Keratinocyte (primary cell): ENCODE measurements at regions not wholly inside any gene's neighbourhood (a gene's known extent, or its start where the extent isn't known, plus 50 kb on each side); places are given as distances from the start of the nearest gene placed in this dataset.

Experiments used
- DNase-seq: peaks from one replicate; pipeline ENCODE4 v3.0.0-alpha.2; 2011; ENCODE audit warnings: low read depth, missing footprints, low spot score
- FAIRE-seq: peaks from 2 replicates; lab custom pipeline; 2011; peaks lifted over from hg19 to GRCh38; lab: Jason Lieb, UNC
- H2AFZ ChIP-seq: 2 replicates; pipeline ENCODE4 v1.6.0; 2012; ENCODE audit warnings: low read length, control low read depth, inconsistent platforms; ENCODE audit not compliant: control insufficient read depth
- H3K27ac ChIP-seq: 2 replicates; pipeline ENCODE4 v1.5.1; 2011; ENCODE audit warnings: low read length; ENCODE audit not compliant: control insufficient read depth, insufficient read depth
- H3K27me3 ChIP-seq: 3 replicates; pipeline ENCODE4 v1.6.0; 2011; ENCODE audit warnings: low read length; ENCODE audit not compliant: control insufficient read depth, insufficient read depth; ENCODE audit errors: extremely low read depth
- H3K36me3 ChIP-seq, 2 experiments: 2 replicates in 1 of 2; 3 replicates in 1 of 2; pipeline ENCODE4 v1.5.1; 2011; ENCODE audit warnings: low read length in 2 of 2, mild to moderate bottlenecking in 1 of 2; ENCODE audit not compliant: control insufficient read depth in 2 of 2, insufficient read depth in 2 of 2; ENCODE audit errors: extremely low read depth in 1 of 2
- H3K4me1 ChIP-seq: 3 replicates; pipeline ENCODE4 v1.5.1; 2011; ENCODE audit warnings: low read length; ENCODE audit not compliant: control insufficient read depth, insufficient read depth; ENCODE audit errors: extremely low read depth
- H3K4me2 ChIP-seq: 3 replicates; pipeline ENCODE4 v1.6.0; 2011; ENCODE audit warnings: low read depth, low read length; ENCODE audit not compliant: control insufficient read depth, insufficient read depth; ENCODE audit errors: extremely low read depth
- H3K4me3 ChIP-seq, 3 experiments: fragments of 200-600 bp in 1 of 3; sonication (generic) in 1 of 3; 2 replicates in 2 of 3; 3 replicates in 1 of 3; pipeline ENCODE4 v1.5.1; 2011 to 2016; ENCODE audit warnings: low read length in 3 of 3, mild to moderate bottlenecking in 3 of 3, control low read depth in 2 of 3, inconsistent platforms in 1 of 3, low read depth in 1 of 3, mixed read lengths in 1 of 3, mixed run types in 1 of 3, moderate library complexity in 1 of 3; ENCODE audit not compliant: control insufficient read depth in 2 of 3, insufficient read depth in 2 of 3; ENCODE audit errors: extremely low read depth in 1 of 3
- H3K79me2 ChIP-seq: 2 replicates; pipeline ENCODE4 v1.6.0; 2012; ENCODE audit warnings: low read length; ENCODE audit not compliant: control insufficient read depth, insufficient read depth
- H3K9ac ChIP-seq: 3 replicates; pipeline ENCODE4 v1.6.0; 2011; ENCODE audit warnings: low read length; ENCODE audit not compliant: control insufficient read depth, insufficient read depth; ENCODE audit errors: extremely low read depth
- H3K9me1 ChIP-seq: 3 replicates; pipeline ENCODE4 v1.6.0; 2011; ENCODE audit warnings: low read length; ENCODE audit not compliant: control insufficient read depth, insufficient read depth; ENCODE audit errors: extremely low read depth
- H3K9me3 ChIP-seq: 2 replicates; pipeline ENCODE4 v1.5.1; 2012; ENCODE audit warnings: low read depth, low read length; ENCODE audit not compliant: control insufficient read depth
- H4K20me1 ChIP-seq: 3 replicates; pipeline ENCODE4 v1.6.0; 2011; ENCODE audit warnings: low read length; ENCODE audit not compliant: control insufficient read depth, insufficient read depth; ENCODE audit errors: extremely low read depth
- EZH2 ChIP-seq: IDR thresholded peaks from one replicate; pipeline ENCODE4 v1.6.1; 2012; ENCODE audit warnings: inconsistent platforms, mild to moderate bottlenecking, low read length, moderate library complexity
- dilution Hi-C: fragments of 300-500 bp; cut with MboI; formaldehyde crosslinking; loops from one replicate; pipeline ENCODE4 v1.7.0; 2020; ENCODE audit warnings: low sequenced_read_pairs; ENCODE audit not compliant: extremely low pct_ligation_motif_present
- TF ChIP-seq, protein P1 (sequence below), 3 experiments: IDR thresholded peaks in 1 of 3; conservative IDR thresholded peaks in 1 of 3; optimal IDR thresholded peaks in 1 of 3; 2 replicates in 2 of 3; 3 replicates in 1 of 3; pipeline versions ENCODE3 to v1.5.1; 2011; ENCODE audit warnings: low read length in 3 of 3, mild to moderate bottlenecking in 3 of 3, moderate library complexity in 2 of 3, control low read depth in 1 of 3, inconsistent platforms in 1 of 3; ENCODE audit not compliant: insufficient read depth in 2 of 3; ENCODE audit errors: extremely low read depth in 1 of 3

DNA sequence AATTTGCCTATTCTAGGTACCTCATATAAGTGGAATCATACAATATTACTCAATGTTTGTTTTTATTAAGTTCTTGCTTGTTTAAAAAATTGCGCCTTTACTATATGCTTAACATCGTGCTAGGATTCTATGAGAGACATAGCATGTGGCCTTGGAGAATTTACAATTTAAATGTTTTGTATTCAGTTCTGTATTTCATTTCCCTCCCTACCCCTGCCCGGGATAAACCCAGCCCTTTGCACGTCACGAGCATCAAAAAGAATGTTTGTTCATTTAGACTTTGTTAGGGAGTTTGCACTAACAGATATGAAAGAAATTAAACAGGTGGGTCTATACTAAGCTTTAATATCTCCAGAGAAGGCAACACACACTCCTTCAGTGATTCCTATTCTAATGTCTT is 75.7 kb downstream of the C18orf54 start:
- dilution Hi-C loops = loop anchor here (25.0 kb wide), 1 partner anchor 229 kb away; no protein-coding TSS in a partner anchor
- no peaks in the 10 kb centered on the region for H3K9me1 ChIP-seq
- FAIRE-seq = no peak
- H3K4me3 ChIP-seq = no peak overlapping the region
- H3K36me3 ChIP-seq = no peaks in the 10 kb centered on the region
- H3K9ac ChIP-seq = no peak overlapping the region
- H3K79me2 ChIP-seq = no peaks in the 10 kb centered on the region
- H3K4me2 ChIP-seq = no peak overlapping the region
- no peak overlapping the region for H3K27ac ChIP-seq
- DNase-seq = no peak
- no peaks in the 10 kb centered on the region for H3K27me3 ChIP-seq
- TF ChIP-seq, protein P1, sequence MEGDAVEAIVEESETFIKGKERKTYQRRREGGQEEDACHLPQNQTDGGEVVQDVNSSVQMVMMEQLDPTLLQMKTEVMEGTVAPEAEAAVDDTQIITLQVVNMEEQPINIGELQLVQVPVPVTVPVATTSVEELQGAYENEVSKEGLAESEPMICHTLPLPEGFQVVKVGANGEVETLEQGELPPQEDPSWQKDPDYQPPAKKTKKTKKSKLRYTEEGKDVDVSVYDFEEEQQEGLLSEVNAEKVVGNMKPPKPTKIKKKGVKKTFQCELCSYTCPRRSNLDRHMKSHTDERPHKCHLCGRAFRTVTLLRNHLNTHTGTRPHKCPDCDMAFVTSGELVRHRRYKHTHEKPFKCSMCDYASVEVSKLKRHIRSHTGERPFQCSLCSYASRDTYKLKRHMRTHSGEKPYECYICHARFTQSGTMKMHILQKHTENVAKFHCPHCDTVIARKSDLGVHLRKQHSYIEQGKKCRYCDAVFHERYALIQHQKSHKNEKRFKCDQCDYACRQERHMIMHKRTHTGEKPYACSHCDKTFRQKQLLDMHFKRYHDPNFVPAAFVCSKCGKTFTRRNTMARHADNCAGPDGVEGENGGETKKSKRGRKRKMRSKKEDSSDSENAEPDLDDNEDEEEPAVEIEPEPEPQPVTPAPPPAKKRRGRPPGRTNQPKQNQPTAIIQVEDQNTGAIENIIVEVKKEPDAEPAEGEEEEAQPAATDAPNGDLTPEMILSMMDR (optimal IDR thresholded peaks at IDR 0.05 in 1 of 3, IDR thresholded peaks at IDR 0.05 in 1 of 3, conservative IDR thresholded peaks at IDR 0.05 in 1 of 3; ENCODE audit: extremely low read depth in 1 of 3, insufficient read depth in 2 of 3, low read length in 3 of 3) = no peak
- TF ChIP-seq EZH2 = no peak
- no peaks in the 10 kb centered on the region for H3K9me3 ChIP-seq
- H4K20me1 ChIP-seq = no peaks in the 10 kb centered on the region
- no peak overlapping the region for H2AFZ ChIP-seq
- no peaks in the 10 kb centered on the region for H3K4me1 ChIP-seq

DNA sequence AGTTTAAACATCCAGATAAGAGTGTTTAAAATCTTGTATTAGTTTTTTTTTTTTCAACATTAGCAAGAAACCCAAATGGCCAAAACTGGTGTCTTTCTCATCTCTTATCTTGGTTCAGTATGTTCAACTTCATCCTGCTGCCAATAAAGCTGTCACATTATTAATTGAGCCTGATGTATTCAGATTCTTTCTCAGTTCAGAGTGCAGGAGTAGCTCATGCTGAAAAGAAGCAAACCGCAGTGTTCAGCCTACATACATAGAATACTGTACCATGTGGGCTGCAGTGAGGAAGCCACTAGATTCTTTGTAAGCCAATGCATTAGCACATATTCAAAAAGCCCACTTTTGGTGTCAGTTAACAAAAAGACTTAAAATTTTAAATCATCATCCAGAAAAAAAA is 76.2 kb downstream of the C18orf54 start:
- Histone ChIP-seq H3K79me2 (no peaks in the 10 kb centered on the region), H3K27ac (no peak overlapping the region), H3K9me3 (no peaks in the 10 kb centered on the region), H3K4me1 (no peaks in the 10 kb centered on the region), H3K27me3 (no peaks in the 10 kb centered on the region), H3K4me2 (no peak overlapping the region), H3K9ac (no peak overlapping the region), H2AFZ (no peak overlapping the region), H3K36me3 (no peaks in the 10 kb centered on the region), H3K9me1 (no peaks in the 10 kb centered on the region), H4K20me1 (no peaks in the 10 kb centered on the region), H3K4me3 (no peak overlapping the region)
- TF ChIP-seq, protein P1 (optimal IDR thresholded peaks at IDR 0.05 in 1 of 3, IDR thresholded peaks at IDR 0.05 in 1 of 3, conservative IDR thresholded peaks at IDR 0.05 in 1 of 3; ENCODE audit: extremely low read depth in 1 of 3, insufficient read depth in 2 of 3, low read length in 3 of 3) = no peak
- no peak for TF ChIP-seq EZH2
- dilution Hi-C loops = loop anchor here (25.0 kb wide), 1 partner anchor 228 kb away; no protein-coding TSS in a partner anchor
- FAIRE-seq (no peak), DNase-seq (no peak)
